ENCODE measurements at regions not wholly inside any gene's neighbourhood (a gene's known extent, or its start where the extent isn't known, plus 50 kb on each side); places are given as distances from the start of the nearest gene placed in this dataset.

- Histone ChIP-seq H3K36me3 (no peaks in the 10 kb centered on the region), H3K4me3 (no peak overlapping the region), H3K4me1 (no peaks in the 10 kb centered on the region), H3K27me3 (no peaks in the 10 kb centered on the region), H3K27ac (no peak overlapping the region), H3K9me3 (no peaks in the 10 kb centered on the region)
- no peak for DNase-seq
- intact Hi-C loops (cut with DNase I): no loop called here
- 75 to 76% methylated on average over 1 of the region's 1 CpG for WGBS, 2 donors
- no peak for TF ChIP-seq EP300 (IDR thresholded peaks at IDR 0.05)
- TF ChIP-seq CTCF (IDR thresholded peaks at IDR 0.05): no peak
- no peak for TF ChIP-seq POLR2A (IDR thresholded peaks at IDR 0.05)
- TF ChIP-seq POLR2AphosphoS5 (IDR thresholded peaks at IDR 0.05): no peak
These were observed 90.1 kb upstream of the HS3ST1 start for GRCh38 chr4:11518754-11519153.

GRCh38 chr4:11514779-11515419 lies 86.2 kb upstream of the HS3ST1 start:
- TF ChIP-seq EP300 (IDR thresholded peaks at IDR 0.05): no peak
- no peak for TF ChIP-seq CTCF (IDR thresholded peaks at IDR 0.05)
- TF ChIP-seq POLR2AphosphoS5 (IDR thresholded peaks at IDR 0.05): no peak
- TF ChIP-seq POLR2A (IDR thresholded peaks at IDR 0.05): no peak
- intact Hi-C loops (cut with DNase I): no loop called here
- Histone ChIP-seq H3K27ac (no peak overlapping the region), H3K4me1 (no peaks in the 10 kb centered on the region), H3K9me3 (no peaks in the 10 kb centered on the region), H3K27me3 (no peaks in the 10 kb centered on the region), H3K36me3 (no peaks in the 10 kb centered on the region), H3K4me3 (no peak overlapping the region)
- 57 to 83% methylated on average over 11 of the region's 11 CpGs for WGBS, 2 donors
- no peak for DNase-seq

DNA sequence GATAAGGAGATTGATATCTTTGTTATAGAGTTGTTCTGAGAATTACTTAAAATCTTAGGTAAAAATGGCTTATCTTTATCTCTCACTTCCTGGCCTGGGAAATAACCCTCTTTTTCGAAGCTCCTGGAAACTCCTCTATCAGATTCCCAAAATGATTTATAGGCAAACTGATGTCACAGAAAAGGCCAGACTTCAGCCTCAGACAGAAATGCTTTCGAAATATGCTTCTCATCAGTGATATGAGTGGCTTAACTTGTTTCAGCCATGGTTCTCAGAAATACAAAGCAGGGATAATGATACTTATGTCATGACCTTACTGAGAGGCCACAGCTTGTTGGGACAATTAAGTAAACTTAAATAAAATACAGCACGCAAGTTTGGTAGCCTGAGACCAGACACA lies 85.3 kb upstream of the HS3ST1 start:
- Histone ChIP-seq H3K4me1 (no peaks in the 10 kb centered on the region), H3K27me3 (no peaks in the 10 kb centered on the region), H3K36me3 (no peaks in the 10 kb centered on the region), H3K27ac (no peak overlapping the region), H3K9me3 (no peaks in the 10 kb centered on the region), H3K4me3 (no peak overlapping the region)
- intact Hi-C loops (cut with DNase I): no loop called here
- 60 to 80% methylated on average over 3 of the region's 3 CpGs for WGBS, 2 donors
- DNase-seq: no peak
- no peak for TF ChIP-seq EP300 (IDR thresholded peaks at IDR 0.05)
- TF ChIP-seq POLR2AphosphoS5 (IDR thresholded peaks at IDR 0.05): no peak
- no peak for TF ChIP-seq POLR2A (IDR thresholded peaks at IDR 0.05)
- TF ChIP-seq CTCF (IDR thresholded peaks at IDR 0.05): no peak

GRCh38 chr4:11512871-11513270 lies 84.2 kb upstream of the HS3ST1 start:
- Histone ChIP-seq H3K4me1 (no peaks in the 10 kb centered on the region), H3K27ac (no peak overlapping the region)
- intact Hi-C loops (cut with DNase I): no loop called here

More at GRCh38 chr4:11512871-11513270, 84.2 kb upstream of the HS3ST1 start:
- no peak for TF ChIP-seq EP300 (IDR thresholded peaks at IDR 0.05)
- no peak for TF ChIP-seq CTCF (IDR thresholded peaks at IDR 0.05)
- TF ChIP-seq POLR2AphosphoS5 (IDR thresholded peaks at IDR 0.05): no peak
- no peak for TF ChIP-seq POLR2A (IDR thresholded peaks at IDR 0.05)
- 85 to 88% methylated on average over 1 of the region's 1 CpG for WGBS, 2 donors
- Histone ChIP-seq H3K9me3 (no peaks in the 10 kb centered on the region), H3K27me3 (no peaks in the 10 kb centered on the region), H3K36me3 (no peaks in the 10 kb centered on the region), H3K4me3 (no peak overlapping the region)
- no peak for DNase-seq

Measured in sigmoid colon (tissue), 6 donors.